Astrocyte (in vitro differentiated cells and primary cell): ENCODE measurements at regions not wholly inside any gene's neighbourhood (a gene's known extent, or its start where the extent isn't known, plus 50 kb on each side); places are given as distances from the start of the nearest gene placed in this dataset.

ENCODE experiments used
- DNase-seq: peaks from one replicate; pipeline ENCODE4 v3.0.0-alpha.2; 2010; ENCODE audit warnings: low read depth
- FAIRE-seq: peaks from 2 replicates; lab custom pipeline; 2011; peaks lifted over from hg19 to GRCh38; lab: Jason Lieb, UNC
- H2AFZ ChIP-seq: 2 replicates; pipeline ENCODE4 v1.6.0; 2012; ENCODE audit warnings: low read depth, low read length, inconsistent platforms
- H3K27ac ChIP-seq: 2 replicates; pipeline ENCODE4 v1.5.1; 2011; ENCODE audit warnings: low read depth, low read length, inconsistent platforms
- H3K27me3 ChIP-seq: 2 replicates; pipeline ENCODE4 v1.6.0; 2011; ENCODE audit warnings: low read length, inconsistent platforms; ENCODE audit not compliant: insufficient read depth
- H3K36me3 ChIP-seq: 2 replicates; pipeline ENCODE4 v1.5.1; 2011; ENCODE audit warnings: low read length, inconsistent platforms; ENCODE audit not compliant: insufficient read depth
- H3K4me1 ChIP-seq: 2 replicates; pipeline ENCODE4 v1.5.1; 2011; ENCODE audit warnings: low read length, inconsistent platforms; ENCODE audit not compliant: insufficient read depth
- H3K4me2 ChIP-seq: 2 replicates; pipeline ENCODE4 v1.6.0; 2012; ENCODE audit warnings: low read length, inconsistent platforms
- H3K4me3 ChIP-seq: 2 replicates; pipeline ENCODE4 v1.5.1; 2011; ENCODE audit warnings: low read depth, mild to moderate bottlenecking, low read length, inconsistent platforms; ENCODE audit not compliant: insufficient read depth
- H3K79me2 ChIP-seq: 2 replicates; pipeline ENCODE4 v1.6.0; 2012; ENCODE audit warnings: mild to moderate bottlenecking, low read length, inconsistent platforms; ENCODE audit not compliant: insufficient read depth
- H3K9ac ChIP-seq: 2 replicates; pipeline ENCODE4 v1.6.0; 2012; ENCODE audit warnings: mild to moderate bottlenecking, low read length, inconsistent platforms
- H3K9me3 ChIP-seq: 2 replicates; pipeline ENCODE4 v1.5.1; 2012; ENCODE audit warnings: low read depth, mild to moderate bottlenecking, low read length, inconsistent platforms; ENCODE audit not compliant: insufficient read depth
- H4K20me1 ChIP-seq: 2 replicates; pipeline ENCODE4 v1.6.0; 2012; ENCODE audit warnings: low read length, inconsistent platforms; ENCODE audit not compliant: insufficient read depth
- H3K27ac Mint-ChIP-seq: one replicate; pipeline ENCODE4 v1.8.0; 2021; ENCODE audit warnings: mild to moderate bottlenecking, mixed read lengths; ENCODE audit not compliant: unreplicated experiment
- H3K27me3 Mint-ChIP-seq: one replicate; pipeline ENCODE4 v1.8.0; 2021; ENCODE audit warnings: low read depth, mixed read lengths; ENCODE audit not compliant: unreplicated experiment
- H3K36me3 Mint-ChIP-seq: one replicate; pipeline ENCODE4 v1.8.0; 2021; ENCODE audit warnings: low read depth, mixed read lengths; ENCODE audit not compliant: unreplicated experiment
- H3K4me1 Mint-ChIP-seq: one replicate; pipeline ENCODE4 v1.8.0; 2021; ENCODE audit warnings: low read depth, mixed read lengths; ENCODE audit not compliant: unreplicated experiment
- H3K4me3 Mint-ChIP-seq: one replicate; pipeline ENCODE4 v1.8.0; 2021; ENCODE audit warnings: mild to moderate bottlenecking, moderate library complexity, mixed read lengths; ENCODE audit not compliant: unreplicated experiment
- H3K9me3 Mint-ChIP-seq: one replicate; pipeline ENCODE4 v1.8.0; 2021; ENCODE audit warnings: mild to moderate bottlenecking, mixed read lengths; ENCODE audit not compliant: unreplicated experiment
- CTCF ChIP-seq: IDR thresholded peaks from 2 replicates; pipeline ENCODE4 v1.5.1; 2011; ENCODE audit warnings: low read depth, mild to moderate bottlenecking, inconsistent platforms, low read length, moderate library complexity; ENCODE audit not compliant: insufficient read depth
- EZH2 ChIP-seq: IDR thresholded peaks from 2 replicates; pipeline ENCODE4 v1.6.1; 2012; ENCODE audit warnings: mild to moderate bottlenecking, low read length, inconsistent platforms; ENCODE audit not compliant: insufficient read depth

- Histone ChIP-seq H3K79me2 (no peaks in the 10 kb centered on the region), H3K36me3 (no peaks in the 10 kb centered on the region), H3K4me3 (no peak overlapping the region), H3K4me2 (no peak overlapping the region), H2AFZ (no peak overlapping the region), H3K9ac (no peak overlapping the region), H3K9me3 (no peaks in the 10 kb centered on the region), H3K4me1 (peaks cover 13% of the 10 kb centered on the region), H3K27ac (no peak overlapping the region), H3K27me3 (no peaks in the 10 kb centered on the region), H4K20me1 (no peaks in the 10 kb centered on the region)
- DNase-seq (no peak), FAIRE-seq (no peak)
- peaks cover 17% of the 10 kb centered on the region for H3K4me1 Mint-ChIP-seq
- H3K9me3 Mint-ChIP-seq = no peaks in the 10 kb centered on the region
- no peaks in the 10 kb centered on the region for H3K27me3 Mint-ChIP-seq
- TF ChIP-seq EZH2 (no peak), CTCF (no peak)
- H3K4me3 Mint-ChIP-seq = no peak overlapping the region
- no peaks in the 10 kb centered on the region for H3K36me3 Mint-ChIP-seq
- H3K27ac Mint-ChIP-seq = no peak overlapping the region
Measured at GRCh38 chr5:143596824-143597223, 193.3 kb upstream of the NR3C1 start.

- H3K9ac ChIP-seq = no peak overlapping the region
- Mint-ChIP-seq H3K4me3 (no peak overlapping the region), H3K27ac (peak overlapping the region; percentile 77), H3K36me3 (no peaks in the 10 kb centered on the region), H3K27me3 (no peaks in the 10 kb centered on the region), H3K4me1 (peaks cover 17% of the 10 kb centered on the region), H3K9me3 (no peaks in the 10 kb centered on the region)
- peaks cover 13% of the 10 kb centered on the region for H3K4me1 ChIP-seq
- no peaks in the 10 kb centered on the region for H3K36me3 ChIP-seq
- no peak for TF ChIP-seq EZH2
- no peak for TF ChIP-seq CTCF
- H2AFZ ChIP-seq = peak overlapping the region; percentile 49
- no peaks in the 10 kb centered on the region for H3K27me3 ChIP-seq
- H3K79me2 ChIP-seq = no peaks in the 10 kb centered on the region
- no peaks in the 10 kb centered on the region for H3K9me3 ChIP-seq
- FAIRE-seq = no peak
- no peaks in the 10 kb centered on the region for H4K20me1 ChIP-seq
- no peak overlapping the region for H3K27ac ChIP-seq
- DNase-seq = peak; percentile 32
- H3K4me2 ChIP-seq = peak overlapping the region; percentile 33
- H3K4me3 ChIP-seq = no peak overlapping the region
Measured at GRCh38 chr5:143594902-143595818, 191.7 kb upstream of the NR3C1 start.

- Histone ChIP-seq H3K36me3 (no peaks in the 10 kb centered on the region), H3K9me3 (no peaks in the 10 kb centered on the region), H2AFZ (no peak overlapping the region), H3K4me1 (peaks cover 13% of the 10 kb centered on the region), H3K27me3 (no peaks in the 10 kb centered on the region), H3K9ac (no peak overlapping the region), H3K4me3 (no peak overlapping the region), H3K27ac (no peak overlapping the region), H4K20me1 (no peaks in the 10 kb centered on the region), H3K4me2 (no peak overlapping the region), H3K79me2 (no peaks in the 10 kb centered on the region)
- TF ChIP-seq CTCF = no peak
- TF ChIP-seq EZH2 = no peak
- no peak for FAIRE-seq
- H3K4me3 Mint-ChIP-seq = no peak overlapping the region
- H3K9me3 Mint-ChIP-seq = no peaks in the 10 kb centered on the region
- H3K36me3 Mint-ChIP-seq = no peaks in the 10 kb centered on the region
- peaks cover 17% of the 10 kb centered on the region for H3K4me1 Mint-ChIP-seq
- H3K27ac Mint-ChIP-seq = no peak overlapping the region
- no peak for DNase-seq
- no peaks in the 10 kb centered on the region for H3K27me3 Mint-ChIP-seq
Measured at GRCh38 chr5:143593723-143594122, 190.2 kb upstream of the NR3C1 start.
